HFFc6 (cell line): ENCODE measurements at regions not wholly inside any gene's neighbourhood (a gene's known extent, or its start where the extent isn't known, plus 50 kb on each side); places are given as distances from the start of the nearest gene placed in this dataset.

Experiments used
- DNase-seq: peaks from one replicate; pipeline ENCODE4 v3.0.0-alpha.2; 2018
- H3K27ac Mint-ChIP-seq: 2 replicates; pipeline ENCODE4 v1.8.0; 2020; ENCODE audit warnings: mild to moderate bottlenecking, mixed read lengths
- H3K27me3 Mint-ChIP-seq: 2 replicates; pipeline ENCODE4 v1.8.0; 2021; ENCODE audit warnings: mild to moderate bottlenecking, moderate library complexity, mixed read lengths; ENCODE audit not compliant: insufficient read depth
- H3K36me3 Mint-ChIP-seq: 2 replicates; pipeline ENCODE4 v1.8.0; 2021; ENCODE audit warnings: low read depth, mixed read lengths
- H3K4me1 Mint-ChIP-seq: 2 replicates; pipeline ENCODE4 v1.8.0; 2020; ENCODE audit warnings: low read depth, mixed read lengths
- H3K4me3 Mint-ChIP-seq: 2 replicates; pipeline ENCODE4 v1.8.0; 2020; ENCODE audit warnings: mild to moderate bottlenecking, moderate library complexity, mixed read lengths
- H3K9me3 Mint-ChIP-seq: 2 replicates; pipeline ENCODE4 v1.8.0; 2020; ENCODE audit warnings: mild to moderate bottlenecking, mixed read lengths
- CTCF ChIP-seq: fragments of 200-600 bp; sonication (generic); IDR thresholded peaks from 2 replicates; pipeline ENCODE4 v1.5.0; 2021; ENCODE audit warnings: antibody characterized with exemption, mild to moderate bottlenecking

DNA sequence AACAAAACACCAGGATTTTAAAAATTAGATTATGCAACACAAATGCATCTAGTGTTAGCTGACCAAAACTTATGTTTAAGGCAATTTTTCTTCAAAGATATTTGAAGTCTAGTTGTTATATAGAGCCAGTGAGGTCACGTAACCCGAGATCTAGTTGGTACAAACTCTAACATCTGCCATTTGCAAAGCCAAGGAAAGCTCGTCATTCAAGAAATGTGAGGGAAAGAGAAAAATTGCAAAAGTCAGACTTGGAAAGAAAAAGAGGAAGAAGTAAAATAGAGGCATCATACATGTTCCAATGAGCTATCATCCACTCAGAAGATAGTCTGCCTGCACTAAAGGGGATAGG is 293.4 kb upstream of the PUM3 start:
- no peak for TF ChIP-seq CTCF
- peaks cover 2% of the 10 kb centered on the region; the same call in 1 of the 2 replicates for H3K27me3 Mint-ChIP-seq
- peaks cover 10% of the 10 kb centered on the region for H3K4me1 Mint-ChIP-seq
- H3K9me3 Mint-ChIP-seq, result peaks cover 18% of the 10 kb centered on the region
- no peaks in the 10 kb centered on the region for H3K36me3 Mint-ChIP-seq
- H3K27ac Mint-ChIP-seq, result no peak overlapping the region
- DNase-seq, result no peak
- no peak overlapping the region for H3K4me3 Mint-ChIP-seq

- H3K4me1 Mint-ChIP-seq, result peaks cover 10% of the 10 kb centered on the region
- H3K36me3 Mint-ChIP-seq, result no peaks in the 10 kb centered on the region
- no peak for TF ChIP-seq CTCF
- H3K9me3 Mint-ChIP-seq, result peaks cover 17% of the 10 kb centered on the region
- H3K27ac Mint-ChIP-seq, result no peak overlapping the region
- H3K27me3 Mint-ChIP-seq, result peaks cover 2% of the 10 kb centered on the region; the same call in 1 of the 2 replicates
- no peak overlapping the region for H3K4me3 Mint-ChIP-seq
- DNase-seq, result no peak
These were observed 292.9 kb upstream of the PUM3 start for GRCh38 chr9:3136686-3137346.

DNA sequence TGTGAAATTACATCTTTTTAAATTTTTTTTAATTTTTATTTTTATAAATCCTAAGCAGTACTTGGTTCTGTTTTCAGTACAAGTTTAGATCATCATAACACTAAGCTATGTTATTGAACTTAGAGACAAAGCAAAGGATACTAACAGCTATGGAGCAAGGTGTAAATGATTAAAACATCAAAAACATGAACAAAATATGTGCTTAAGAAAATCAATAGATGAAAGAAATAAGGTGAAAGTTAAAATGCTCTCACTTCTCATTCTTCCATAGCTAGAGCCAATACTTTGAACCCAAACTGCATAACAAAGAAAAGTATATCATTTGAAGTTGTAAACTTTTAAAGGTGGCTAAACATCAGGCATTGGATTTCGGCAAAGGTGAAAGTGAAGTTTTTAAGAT is 292.3 kb upstream of the PUM3 start:
- H3K4me3 Mint-ChIP-seq, result no peak overlapping the region
- H3K36me3 Mint-ChIP-seq, result no peaks in the 10 kb centered on the region
- no peak overlapping the region for H3K27ac Mint-ChIP-seq
- peaks cover 17% of the 10 kb centered on the region for H3K9me3 Mint-ChIP-seq
- no peak for DNase-seq
- H3K4me1 Mint-ChIP-seq, result peaks cover 10% of the 10 kb centered on the region
- H3K27me3 Mint-ChIP-seq, result 0 out of 2 replicates have a peak, but pooled peaks cover under 1% of the 10 kb centered on the region
- TF ChIP-seq CTCF, result no peak

- H3K9me3 Mint-ChIP-seq, result peaks cover 4% of the 10 kb centered on the region; the same call in 1 of the 2 replicates
- H3K27me3 Mint-ChIP-seq, result no peaks in the 10 kb centered on the region
- no peak for TF ChIP-seq CTCF
- no peak overlapping the region for H3K27ac Mint-ChIP-seq
- H3K36me3 Mint-ChIP-seq, result no peaks in the 10 kb centered on the region
- DNase-seq, result no peak
- no peak overlapping the region for H3K4me3 Mint-ChIP-seq
- no peaks in the 10 kb centered on the region for H3K4me1 Mint-ChIP-seq
These were observed 283.7 kb upstream of the PUM3 start for GRCh38 chr9:3127564-3127963.

DNA sequence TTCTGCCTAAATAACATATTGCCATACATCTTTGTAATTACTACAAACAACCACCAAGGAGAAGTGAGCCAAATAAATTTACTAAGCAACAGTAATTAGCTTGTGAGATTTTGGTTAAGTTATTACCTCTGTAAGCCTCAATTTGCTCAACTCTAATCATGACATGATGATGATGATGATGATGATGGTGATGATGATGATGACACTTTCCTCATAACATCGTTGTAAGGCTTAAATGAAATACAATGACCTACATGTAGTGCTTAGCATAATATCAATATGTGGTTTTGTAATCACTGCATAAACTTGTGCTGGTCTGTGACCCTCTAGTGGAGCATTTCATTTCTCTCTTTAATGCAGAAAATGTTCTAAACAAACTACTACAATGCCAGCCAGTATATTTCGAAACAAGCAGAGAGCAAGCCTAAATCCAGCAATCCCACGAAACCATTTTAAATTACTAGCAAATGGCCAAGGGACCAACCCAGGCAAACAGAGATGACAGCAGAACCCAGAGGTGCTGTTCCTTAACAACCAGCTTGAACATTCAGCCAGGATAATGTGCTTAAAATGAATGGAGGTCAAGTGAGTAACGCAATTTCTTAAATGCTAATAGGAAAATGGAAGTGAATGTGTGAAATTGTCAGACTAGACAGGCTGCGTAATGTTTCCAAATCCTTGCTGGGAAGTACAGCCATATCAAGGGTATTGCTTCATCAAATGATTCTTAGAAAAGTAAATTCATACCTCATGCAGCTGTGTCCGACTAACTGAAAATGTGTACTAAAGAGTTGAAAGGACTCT is 281.9 kb upstream of the PUM3 start:
- Mint-ChIP-seq H3K36me3 (no peaks in the 10 kb centered on the region), H3K9me3 (peaks cover 4% of the 10 kb centered on the region; the same call in 1 of the 2 replicates), H3K4me1 (no peaks in the 10 kb centered on the region), H3K4me3 (no peak overlapping the region), H3K27me3 (no peaks in the 10 kb centered on the region), H3K27ac (no peak overlapping the region)
- no peak for DNase-seq
- no peak for TF ChIP-seq CTCF
